Keratinocyte (primary cell): ENCODE measurements at regions not wholly inside any gene's neighbourhood (a gene's known extent, or its start where the extent isn't known, plus 50 kb on each side); places are given as distances from the start of the nearest gene placed in this dataset.

Experiments
- CTCF ChIP-seq, 3 experiments: IDR thresholded peaks in 1 of 3; conservative IDR thresholded peaks in 1 of 3; optimal IDR thresholded peaks in 1 of 3; 2 replicates in 2 of 3; 3 replicates in 1 of 3; pipeline versions ENCODE3 to v1.5.1; 2011; ENCODE audit warnings: low read length in 3 of 3, mild to moderate bottlenecking in 3 of 3, moderate library complexity in 2 of 3, control low read depth in 1 of 3, inconsistent platforms in 1 of 3; ENCODE audit not compliant: insufficient read depth in 2 of 3; ENCODE audit errors: extremely low read depth in 1 of 3
- EZH2 ChIP-seq: IDR thresholded peaks from one replicate; pipeline ENCODE4 v1.6.1; 2012; ENCODE audit warnings: inconsistent platforms, mild to moderate bottlenecking, low read length, moderate library complexity

DNA sequence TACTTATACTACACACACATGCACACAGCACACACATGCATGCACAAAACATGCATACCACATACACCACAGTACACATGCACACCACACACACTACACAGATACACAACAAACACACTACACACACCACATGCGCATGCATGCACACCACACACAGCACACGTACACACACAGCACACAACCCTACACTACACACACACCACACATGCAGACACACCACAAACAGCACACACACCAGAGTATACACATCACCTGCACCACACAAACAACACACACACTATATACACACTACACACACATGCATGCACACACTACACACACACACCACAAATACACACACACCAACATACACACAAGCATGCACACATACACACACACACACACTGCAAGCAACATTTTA, 166.8 kb downstream of the AHSP start:
- TF ChIP-seq CTCF (optimal IDR thresholded peaks at IDR 0.05 in 1 of 3, IDR thresholded peaks at IDR 0.05 in 1 of 3, conservative IDR thresholded peaks at IDR 0.05 in 1 of 3; ENCODE audit: extremely low read depth in 1 of 3, insufficient read depth in 2 of 3, low read length in 3 of 3) (no peak), EZH2 (no peak)
